ENCODE measurements at regions not wholly inside any gene's neighbourhood (a gene's known extent, or its start where the extent isn't known, plus 50 kb on each side); places are given as distances from the start of the nearest gene placed in this dataset.

DNA sequence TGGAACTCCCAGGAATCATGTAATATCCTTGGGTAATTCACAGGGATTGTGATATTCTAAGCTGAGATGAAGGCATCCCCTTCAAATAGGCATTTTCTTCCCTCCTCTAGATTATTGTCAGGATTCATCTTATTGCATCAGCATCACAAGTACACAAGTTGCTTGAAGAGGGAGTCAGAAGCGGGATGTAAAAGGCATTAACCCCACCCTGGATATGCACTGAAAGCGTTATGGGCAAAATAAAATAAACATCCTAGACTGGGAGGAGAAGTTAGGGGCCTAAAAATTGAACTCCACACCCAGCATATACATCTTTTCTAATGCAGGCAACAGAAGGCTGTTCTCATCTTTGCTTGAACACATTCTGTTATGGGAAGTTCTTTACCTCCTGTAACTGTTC lies 381.2 kb downstream of the SETD4 start:
- ATAC-seq (no peak), DNase-seq (ENCODE audit: low read depth, low spot score) (no peak)
- Histone ChIP-seq H3K4me1 (ENCODE audit: control insufficient read depth, insufficient read depth, low read length) (no peaks in the 10 kb centered on the region), H3K4me3 (ENCODE audit: low read depth in 2 of 2, low read length in 2 of 2) (no peak overlapping the region), H3K36me3 (ENCODE audit: control insufficient read depth, insufficient read depth, low read length) (no peaks in the 10 kb centered on the region), H3K27ac (ENCODE audit: low read length) (no peak overlapping the region), H3K27me3 (ENCODE audit: control insufficient read depth, insufficient read depth, low read length) (no peaks in the 10 kb centered on the region; the same call in 1 of the 2 replicates), H3K9me3 (ENCODE audit: control insufficient read depth, insufficient read depth, low read depth, low read length) (no peaks in the 10 kb centered on the region)
- ChIA-PET POLR2A (no interaction called here), CTCF (no interaction called here)
- TF ChIP-seq TCF7L2 (IDR thresholded peaks at IDR 0.05; ENCODE audit: low read depth, low read length), result no peak
- TF ChIP-seq POLR2AphosphoS5 (IDR thresholded peaks at IDR 0.05; ENCODE audit: low read depth, low read length), result no peak
- TF ChIP-seq, protein P1, sequence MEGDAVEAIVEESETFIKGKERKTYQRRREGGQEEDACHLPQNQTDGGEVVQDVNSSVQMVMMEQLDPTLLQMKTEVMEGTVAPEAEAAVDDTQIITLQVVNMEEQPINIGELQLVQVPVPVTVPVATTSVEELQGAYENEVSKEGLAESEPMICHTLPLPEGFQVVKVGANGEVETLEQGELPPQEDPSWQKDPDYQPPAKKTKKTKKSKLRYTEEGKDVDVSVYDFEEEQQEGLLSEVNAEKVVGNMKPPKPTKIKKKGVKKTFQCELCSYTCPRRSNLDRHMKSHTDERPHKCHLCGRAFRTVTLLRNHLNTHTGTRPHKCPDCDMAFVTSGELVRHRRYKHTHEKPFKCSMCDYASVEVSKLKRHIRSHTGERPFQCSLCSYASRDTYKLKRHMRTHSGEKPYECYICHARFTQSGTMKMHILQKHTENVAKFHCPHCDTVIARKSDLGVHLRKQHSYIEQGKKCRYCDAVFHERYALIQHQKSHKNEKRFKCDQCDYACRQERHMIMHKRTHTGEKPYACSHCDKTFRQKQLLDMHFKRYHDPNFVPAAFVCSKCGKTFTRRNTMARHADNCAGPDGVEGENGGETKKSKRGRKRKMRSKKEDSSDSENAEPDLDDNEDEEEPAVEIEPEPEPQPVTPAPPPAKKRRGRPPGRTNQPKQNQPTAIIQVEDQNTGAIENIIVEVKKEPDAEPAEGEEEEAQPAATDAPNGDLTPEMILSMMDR (IDR thresholded peaks at IDR 0.05), result no peak
- no peak for TF ChIP-seq SIN3A (IDR thresholded peaks at IDR 0.05; ENCODE audit: borderline replicate concordance, insufficient read depth, low read depth, low read length)
- TF ChIP-seq, protein P2, sequence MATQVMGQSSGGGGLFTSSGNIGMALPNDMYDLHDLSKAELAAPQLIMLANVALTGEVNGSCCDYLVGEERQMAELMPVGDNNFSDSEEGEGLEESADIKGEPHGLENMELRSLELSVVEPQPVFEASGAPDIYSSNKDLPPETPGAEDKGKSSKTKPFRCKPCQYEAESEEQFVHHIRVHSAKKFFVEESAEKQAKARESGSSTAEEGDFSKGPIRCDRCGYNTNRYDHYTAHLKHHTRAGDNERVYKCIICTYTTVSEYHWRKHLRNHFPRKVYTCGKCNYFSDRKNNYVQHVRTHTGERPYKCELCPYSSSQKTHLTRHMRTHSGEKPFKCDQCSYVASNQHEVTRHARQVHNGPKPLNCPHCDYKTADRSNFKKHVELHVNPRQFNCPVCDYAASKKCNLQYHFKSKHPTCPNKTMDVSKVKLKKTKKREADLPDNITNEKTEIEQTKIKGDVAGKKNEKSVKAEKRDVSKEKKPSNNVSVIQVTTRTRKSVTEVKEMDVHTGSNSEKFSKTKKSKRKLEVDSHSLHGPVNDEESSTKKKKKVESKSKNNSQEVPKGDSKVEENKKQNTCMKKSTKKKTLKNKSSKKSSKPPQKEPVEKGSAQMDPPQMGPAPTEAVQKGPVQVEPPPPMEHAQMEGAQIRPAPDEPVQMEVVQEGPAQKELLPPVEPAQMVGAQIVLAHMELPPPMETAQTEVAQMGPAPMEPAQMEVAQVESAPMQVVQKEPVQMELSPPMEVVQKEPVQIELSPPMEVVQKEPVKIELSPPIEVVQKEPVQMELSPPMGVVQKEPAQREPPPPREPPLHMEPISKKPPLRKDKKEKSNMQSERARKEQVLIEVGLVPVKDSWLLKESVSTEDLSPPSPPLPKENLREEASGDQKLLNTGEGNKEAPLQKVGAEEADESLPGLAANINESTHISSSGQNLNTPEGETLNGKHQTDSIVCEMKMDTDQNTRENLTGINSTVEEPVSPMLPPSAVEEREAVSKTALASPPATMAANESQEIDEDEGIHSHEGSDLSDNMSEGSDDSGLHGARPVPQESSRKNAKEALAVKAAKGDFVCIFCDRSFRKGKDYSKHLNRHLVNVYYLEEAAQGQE (IDR thresholded peaks at IDR 0.05; ENCODE audit: insufficient read depth in 1 of 2, low read depth in 2 of 2, low read length in 1 of 2), result no peak
- in situ Hi-C loops (cut with HindIII; ENCODE audit: low pct_unique_long_range_greater_than_20kb, low sequenced_read_pairs) (no loop called here), intact Hi-C loops (cut with micrococcal nuclease; ENCODE audit: unreplicated experiment) (no loop called here)
- BruUV-seq (replicated peaks), result no TSS peak

DNA sequence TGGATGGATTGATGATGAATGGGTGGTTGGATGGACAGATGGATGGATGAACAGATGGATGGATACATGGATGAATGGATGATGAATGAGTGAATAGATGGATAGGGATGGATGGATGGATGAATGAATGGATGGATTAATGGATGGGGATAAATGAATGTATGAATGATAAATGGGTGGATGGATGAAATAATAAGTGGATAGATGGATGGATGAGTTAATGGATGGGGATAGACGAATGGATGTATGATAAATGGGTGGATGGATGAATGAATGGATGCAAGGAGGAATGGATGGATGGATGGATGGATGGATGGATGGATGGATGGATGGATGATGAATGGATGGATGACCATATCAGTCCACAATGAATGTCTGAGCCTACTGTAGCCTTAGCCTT lies 381.9 kb downstream of the SETD4 start:
- Histone ChIP-seq H3K4me1 (ENCODE audit: control insufficient read depth, insufficient read depth, low read length) (no peaks in the 10 kb centered on the region), H3K4me3 (ENCODE audit: low read depth in 2 of 2, low read length in 2 of 2) (no peak overlapping the region), H3K9me3 (ENCODE audit: control insufficient read depth, insufficient read depth, low read depth, low read length) (no peaks in the 10 kb centered on the region), H3K27me3 (ENCODE audit: control insufficient read depth, insufficient read depth, low read length) (no peaks in the 10 kb centered on the region; the same call in 1 of the 2 replicates), H3K36me3 (ENCODE audit: control insufficient read depth, insufficient read depth, low read length) (no peaks in the 10 kb centered on the region), H3K27ac (ENCODE audit: low read length) (no peak overlapping the region)
- in situ Hi-C loops (cut with HindIII; ENCODE audit: low pct_unique_long_range_greater_than_20kb, low sequenced_read_pairs), result no loop called here
- CTCF ChIA-PET, result no interaction called here
- POLR2A ChIA-PET, result no interaction called here
- no peak for TF ChIP-seq POLR2AphosphoS5 (IDR thresholded peaks at IDR 0.05; ENCODE audit: low read depth, low read length)
- TF ChIP-seq, protein P1 (IDR thresholded peaks at IDR 0.05), result no peak
- TF ChIP-seq, protein P2 (IDR thresholded peaks at IDR 0.05; ENCODE audit: insufficient read depth in 1 of 2, low read depth in 2 of 2, low read length in 1 of 2), result no peak
- no peak for TF ChIP-seq TCF7L2 (IDR thresholded peaks at IDR 0.05; ENCODE audit: low read depth, low read length)
- no peak for TF ChIP-seq SIN3A (IDR thresholded peaks at IDR 0.05; ENCODE audit: borderline replicate concordance, insufficient read depth, low read depth, low read length)
- ATAC-seq, result no peak
- intact Hi-C loops (cut with micrococcal nuclease; ENCODE audit: unreplicated experiment), result no loop called here
- no TSS peak for BruUV-seq (replicated peaks)
- no peak for DNase-seq (ENCODE audit: low read depth, low spot score)
